NCI-H187 (cell line): ENCODE measurements at regions not wholly inside any gene's neighbourhood (a gene's known extent, or its start where the extent isn't known, plus 50 kb on each side); places are given as distances from the start of the nearest gene placed in this dataset.

Experiments used
- DNase-seq, 2 experiments: peaks; one replicate each; lab custom pipeline; 2025; lab: John Stamatoyannopoulos, UW

- no peak for DNase-seq
Measured at GRCh38 chr20:11128721-11129120, 454.9 kb upstream of the JAG1 start.

DNA sequence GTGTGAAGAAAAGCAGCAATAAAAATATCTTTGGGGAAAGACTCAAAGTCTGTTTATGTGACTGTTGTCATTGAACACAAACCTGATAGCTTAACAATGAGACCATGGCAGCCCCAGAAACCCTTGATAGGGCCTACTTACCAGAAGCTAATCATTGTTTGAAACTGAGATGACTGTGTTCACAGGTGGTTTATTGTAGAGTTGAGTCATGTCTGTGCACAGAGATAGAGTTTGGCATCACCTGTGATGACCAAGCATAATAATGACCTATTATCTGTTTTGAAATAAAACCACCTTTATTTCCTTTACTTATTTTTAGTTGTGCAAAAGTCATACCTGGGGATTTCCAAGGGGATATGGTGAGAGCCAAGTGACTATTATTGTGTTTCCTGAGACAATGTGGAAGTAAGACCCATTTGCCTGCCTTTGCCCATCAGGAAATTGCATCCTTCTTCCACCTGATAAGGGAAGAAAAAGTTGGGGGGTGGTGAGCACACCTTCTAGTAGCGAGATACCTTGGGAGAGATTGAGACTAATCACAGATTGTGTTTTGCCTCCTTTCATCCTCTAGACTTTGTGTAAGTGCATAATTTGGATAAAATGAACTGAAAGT, 456.9 kb upstream of the JAG1 start:
- DNase-seq = no peak

DNA sequence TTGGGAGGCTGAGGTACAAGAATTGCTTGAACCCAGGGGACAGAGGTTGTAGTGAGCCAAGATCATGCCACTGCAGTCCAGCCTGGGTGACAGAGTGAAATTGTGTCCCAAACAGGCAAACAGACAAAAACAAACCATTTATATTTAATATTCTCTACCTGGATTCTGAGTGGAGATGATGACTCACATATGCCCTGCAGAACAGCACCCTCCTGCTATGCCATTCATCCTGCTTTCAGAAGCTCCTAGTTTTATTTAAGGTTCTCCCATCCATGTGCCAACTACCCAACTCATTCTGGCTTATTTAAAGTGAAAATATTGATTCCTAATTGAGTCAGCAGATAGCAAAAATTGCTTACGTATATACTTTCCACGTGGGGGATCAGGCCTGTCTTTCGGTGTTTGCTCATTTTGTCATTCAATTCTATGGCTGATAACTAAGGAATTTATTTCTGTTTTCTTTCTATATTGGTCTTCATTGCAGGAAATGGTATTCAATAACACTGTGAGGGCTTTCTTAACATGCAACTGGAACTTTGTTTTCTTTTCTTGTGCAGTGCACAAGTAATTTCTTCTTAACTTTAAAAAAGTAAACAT, 459.1 kb upstream of the JAG1 start:
- DNase-seq = no peak

- DNase-seq = no peak
Measured at GRCh38 chr20:11136691-11137090, 462.9 kb upstream of the JAG1 start.

DNA sequence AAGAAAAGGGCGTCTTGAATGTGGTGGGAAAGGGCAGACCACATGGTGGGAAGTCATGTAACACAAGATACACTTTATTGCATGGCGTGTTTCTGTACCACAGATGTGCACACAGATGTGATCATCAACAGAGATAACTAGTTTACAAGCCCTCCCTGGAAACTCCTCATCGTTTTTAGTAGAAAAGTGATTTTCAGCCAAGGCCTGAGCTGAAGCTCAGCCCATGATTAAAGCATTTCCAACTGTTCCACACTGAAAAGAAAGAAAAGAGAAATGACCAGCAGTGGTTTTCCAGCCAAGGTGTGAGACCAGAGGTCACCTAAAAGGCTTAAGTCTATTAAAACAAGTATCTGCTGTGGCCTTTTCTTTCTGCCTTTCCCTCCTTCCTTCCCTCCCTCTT, 463.9 kb upstream of the JAG1 start:
- no peak for DNase-seq

- DNase-seq = no peak
Measured at GRCh38 chr20:11140359-11140758, 466.6 kb upstream of the JAG1 start.

DNA sequence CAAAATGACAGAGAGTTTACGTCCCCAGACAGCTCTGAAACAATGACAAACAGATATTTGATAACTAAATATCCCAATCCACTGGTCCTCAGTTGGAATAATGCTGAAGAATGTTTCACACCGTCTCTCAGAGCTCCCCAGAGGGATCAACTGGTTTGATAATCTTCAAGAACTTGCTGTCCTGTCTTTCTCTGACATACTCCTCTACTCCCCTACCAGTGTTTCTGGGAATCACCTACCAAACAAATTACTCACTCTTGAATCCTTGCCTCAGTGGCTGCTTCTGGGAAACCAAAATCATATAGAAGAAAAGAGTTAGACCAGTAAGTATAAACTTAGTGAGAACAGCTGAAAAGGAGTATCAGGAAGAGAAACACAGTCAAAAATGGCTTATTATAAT, 469.7 kb upstream of the JAG1 start:
- no peak for DNase-seq

- DNase-seq = no peak
Measured at GRCh38 chr20:11144114-11144950, 470.5 kb upstream of the JAG1 start.

GRCh38 chr20:11145616-11146015, 471.8 kb upstream of the JAG1 start:
- DNase-seq = no peak

DNA sequence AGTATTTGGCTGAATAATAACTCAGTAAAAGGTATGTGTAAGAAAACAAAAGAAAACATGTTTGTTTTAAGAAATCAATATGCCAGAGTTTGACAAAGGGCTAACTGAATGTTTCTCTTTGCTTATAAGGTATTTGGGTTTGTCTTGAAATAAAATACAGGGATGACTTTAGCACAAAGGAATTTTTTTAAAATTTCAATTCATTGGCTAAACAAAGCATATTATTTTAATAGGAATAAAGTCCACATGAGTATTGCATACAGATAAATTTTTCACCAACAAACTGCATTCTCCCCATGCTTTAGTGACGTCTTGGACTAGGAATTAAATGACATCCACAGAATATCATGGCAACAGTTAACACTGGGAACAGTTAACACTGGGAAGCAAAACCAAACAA, 480.0 kb upstream of the JAG1 start:
- no peak for DNase-seq

DNA sequence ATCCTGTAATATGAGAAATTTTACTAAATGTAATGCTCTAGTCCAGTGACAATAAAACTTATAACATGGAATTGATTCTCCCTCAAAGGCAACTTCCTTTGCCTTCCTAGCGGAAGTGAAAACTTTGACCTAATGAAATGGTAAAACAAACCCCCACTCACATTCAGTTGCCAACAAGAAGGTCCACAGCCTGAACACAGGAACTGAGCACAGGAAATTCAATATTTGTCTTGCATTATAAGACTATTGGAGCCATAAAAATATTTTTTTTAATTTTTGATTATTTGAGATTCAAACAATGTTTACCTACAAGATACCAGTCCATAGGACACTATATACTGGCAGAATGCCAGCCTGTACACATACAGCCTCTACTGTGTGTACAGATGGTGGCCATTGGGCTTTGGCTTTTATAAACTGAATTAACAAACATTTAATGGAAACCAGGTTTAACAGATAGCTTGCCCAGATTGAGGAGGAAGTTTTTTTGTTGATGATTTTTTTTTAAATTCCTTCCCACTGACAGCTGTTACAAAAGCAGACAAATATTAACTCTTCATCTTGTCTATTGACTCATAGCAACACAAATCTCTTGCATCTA, 481.5 kb upstream of the JAG1 start:
- DNase-seq = no peak

- DNase-seq = no peak
Measured at GRCh38 chr20:11156922-11157321, 483.1 kb upstream of the JAG1 start.

DNA sequence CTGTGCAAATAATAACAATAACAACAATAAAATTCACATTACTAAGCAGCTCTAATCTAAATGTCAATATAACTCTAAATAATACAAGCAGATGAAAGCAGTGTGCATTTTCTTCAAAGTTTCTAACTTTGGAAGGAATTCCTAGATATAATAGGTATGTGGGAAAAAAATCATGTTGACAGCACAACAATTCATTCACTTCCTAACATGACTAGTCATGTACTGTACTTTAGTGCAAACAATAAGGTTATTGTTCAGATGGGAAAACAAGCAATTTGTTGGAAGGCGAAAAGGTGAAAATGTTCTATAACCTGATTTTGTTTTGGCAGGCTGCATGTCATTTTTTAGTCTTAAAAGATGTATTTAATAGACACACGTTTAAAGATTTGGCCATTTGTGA, 484.3 kb upstream of the JAG1 start:
- no peak for DNase-seq

DNA sequence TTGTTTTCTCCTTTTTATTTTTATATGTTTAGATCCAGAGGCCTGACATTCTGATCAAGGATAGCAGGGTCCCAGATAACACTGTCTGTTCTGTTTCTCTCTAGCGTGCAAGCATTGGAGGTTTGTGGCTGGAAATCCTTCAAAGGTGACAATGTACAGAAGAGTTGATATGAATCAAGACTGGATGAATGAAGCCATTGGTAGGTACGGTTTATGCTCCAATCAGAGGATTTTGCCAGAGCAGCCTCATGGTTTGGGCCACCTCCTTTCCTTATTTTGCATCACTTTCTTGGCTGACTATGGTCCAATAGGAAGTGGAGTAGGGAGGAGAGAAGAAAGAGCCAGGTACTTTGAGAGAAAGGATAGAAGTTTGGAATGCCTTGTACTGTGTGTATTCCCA, 484.8 kb upstream of the JAG1 start:
- DNase-seq = no peak

DNA sequence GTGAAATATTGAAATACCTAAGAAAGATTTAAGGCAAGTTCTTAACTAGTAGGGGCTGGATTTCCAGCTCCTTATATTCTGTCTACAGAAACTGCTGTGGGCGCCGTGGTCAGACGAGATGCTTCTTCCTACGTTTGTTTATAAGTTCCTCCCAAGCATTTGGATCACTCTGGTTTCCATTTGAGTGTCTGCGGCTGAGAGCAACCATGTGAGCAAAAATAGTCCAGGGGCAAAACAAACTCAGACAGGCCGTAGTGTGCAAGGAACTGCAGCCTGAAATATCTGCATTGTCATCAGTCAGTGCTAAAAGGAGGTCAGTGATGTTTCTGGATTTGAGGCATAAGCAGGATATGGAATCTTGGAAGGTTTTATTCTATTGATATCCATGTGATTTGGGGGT, 485.9 kb upstream of the JAG1 start:
- DNase-seq = no peak

- no peak for DNase-seq
Measured at GRCh38 chr20:11162026-11162775, 488.4 kb upstream of the JAG1 start.

GRCh38 chr20:11165789-11166188, 492.0 kb upstream of the JAG1 start:
- no peak for DNase-seq

GRCh38 chr20:11166712-11167111, 492.9 kb upstream of the JAG1 start:
- no peak for DNase-seq

DNA sequence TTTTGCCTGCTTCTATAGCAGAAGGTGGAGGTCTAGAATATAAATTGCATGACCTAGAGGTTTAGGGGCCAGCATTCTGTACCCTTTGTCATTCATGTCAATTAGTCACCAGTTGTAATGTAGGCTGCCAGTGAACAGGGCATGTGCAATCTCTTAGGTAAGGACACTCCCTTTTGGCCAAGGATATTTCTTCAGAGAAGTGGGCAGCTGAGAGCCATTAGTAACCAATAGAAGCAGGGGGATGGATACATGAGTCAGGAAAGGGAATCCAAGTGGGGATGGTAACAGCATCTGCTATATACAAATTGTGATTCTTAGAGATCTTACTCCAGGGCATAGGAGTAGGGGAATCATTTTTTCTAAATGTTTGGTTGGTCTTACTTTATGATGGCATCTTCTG, 494.2 kb upstream of the JAG1 start:
- DNase-seq = no peak

GRCh38 chr20:11170025-11170424, 496.2 kb upstream of the JAG1 start:
- DNase-seq = no peak

DNA sequence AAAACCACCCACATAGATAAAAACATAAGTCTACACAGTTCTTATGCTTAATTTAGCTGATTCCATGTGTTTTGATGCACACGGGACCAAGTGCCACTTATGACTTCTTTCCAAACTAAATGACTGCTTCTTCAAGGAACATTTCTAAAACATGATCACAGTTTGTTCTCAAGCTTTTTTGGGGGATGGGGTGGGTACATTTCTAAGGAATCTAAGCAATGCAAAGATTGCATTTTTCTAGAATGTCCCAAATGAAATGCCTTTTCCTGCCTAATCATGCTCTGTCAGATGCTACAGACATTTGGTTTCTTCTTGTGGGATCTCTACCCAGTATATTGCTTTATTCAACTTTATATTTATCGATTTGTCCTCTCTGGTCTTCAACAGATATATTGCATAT, 496.8 kb upstream of the JAG1 start:
- DNase-seq = no peak

GRCh38 chr20:11172881-11173280, 499.1 kb upstream of the JAG1 start:
- no peak for DNase-seq
